ENCODE measurements at regions not wholly inside any gene's neighbourhood (a gene's known extent, or its start where the extent isn't known, plus 50 kb on each side); places are given as distances from the start of the nearest gene placed in this dataset.

DNA sequence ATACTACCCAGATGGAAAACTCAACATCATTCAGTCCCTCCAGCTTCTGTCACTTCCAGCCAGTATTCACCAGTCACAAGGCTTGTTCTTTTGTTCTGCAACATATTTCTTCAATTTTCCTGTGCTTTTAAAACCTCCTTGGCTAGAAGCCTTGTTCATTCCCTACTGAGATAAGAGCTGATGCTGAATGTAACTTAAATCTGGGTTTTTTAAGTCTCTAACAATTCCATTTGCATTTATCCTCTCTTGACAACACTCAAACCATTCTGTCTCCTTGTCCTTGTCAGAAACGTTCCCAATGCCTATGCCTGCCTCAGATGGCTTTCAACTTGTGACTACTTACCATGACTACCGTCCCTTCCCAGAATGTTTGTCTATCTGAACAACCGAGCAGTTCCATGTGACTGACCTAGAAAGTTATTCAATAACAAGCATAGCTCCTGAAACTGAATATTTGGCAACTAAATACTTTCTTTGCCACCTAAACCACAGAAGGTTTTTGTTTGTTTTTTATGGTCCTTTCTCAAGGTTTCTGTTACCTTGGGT lies 682.9 kb upstream of the GALNTL6 start:
- Histone ChIP-seq H4K20me1 (ENCODE audit: insufficient read depth, low read length) (no peaks in the 10 kb centered on the region), H3F3A (ENCODE audit: insufficient read depth, low read length) (no peaks in the 10 kb centered on the region), H3K79me2 (ENCODE audit: insufficient read depth, low read length) (no peaks in the 10 kb centered on the region), H3K4me3 (ENCODE audit: low read depth, low read length, poor library complexity, severe bottlenecking) (no peak overlapping the region), H3K9ac (ENCODE audit: low read length) (no peak overlapping the region), H3K4me2 (ENCODE audit: low read length) (no peak overlapping the region), H3K4me1 (ENCODE audit: insufficient read depth, low read length, severe bottlenecking) (no peaks in the 10 kb centered on the region), H3K27me3 (ENCODE audit: insufficient read depth, low read length) (no peaks in the 10 kb centered on the region), H3K9me2 (ENCODE audit: low read depth, low read length) (no peaks in the 10 kb centered on the region), H3K27ac (ENCODE audit: low read depth, low read length, poor library complexity, severe bottlenecking) (no peak overlapping the region), H3K9me3 (ENCODE audit: low read length) (no peaks in the 10 kb centered on the region), H2AFZ (ENCODE audit: low read length) (no peak overlapping the region), H3K36me3 (ENCODE audit: insufficient read depth, low read length) (no peaks in the 10 kb centered on the region)
- TF ChIP-seq CTCF (IDR thresholded peaks at IDR 0.05; ENCODE audit: low read length) = no peak
- TF ChIP-seq EZH2 (IDR thresholded peaks at IDR 0.05; ENCODE audit: borderline replicate concordance, low read length) = no peak

GRCh38 chr4:171118091-171118490 lies 695.1 kb upstream of the GALNTL6 start:
- no peaks in the 10 kb centered on the region for H3K79me2 ChIP-seq (ENCODE audit: insufficient read depth, low read length)
- no peaks in the 10 kb centered on the region for H3K9me3 ChIP-seq (ENCODE audit: low read length)
- no peak overlapping the region for H3K27ac ChIP-seq (ENCODE audit: low read depth, low read length, poor library complexity, severe bottlenecking)
- no peak overlapping the region for H2AFZ ChIP-seq (ENCODE audit: low read length)
- H3K27me3 ChIP-seq (ENCODE audit: insufficient read depth, low read length) = no peaks in the 10 kb centered on the region
- no peaks in the 10 kb centered on the region for H3K9me2 ChIP-seq (ENCODE audit: low read depth, low read length)
- H3K9ac ChIP-seq (ENCODE audit: low read length) = no peak overlapping the region
- no peak overlapping the region for H3K4me2 ChIP-seq (ENCODE audit: low read length)
- no peaks in the 10 kb centered on the region for H3K4me1 ChIP-seq (ENCODE audit: insufficient read depth, low read length, severe bottlenecking)
- no peaks in the 10 kb centered on the region for H4K20me1 ChIP-seq (ENCODE audit: insufficient read depth, low read length)
- H3K4me3 ChIP-seq (ENCODE audit: low read depth, low read length, poor library complexity, severe bottlenecking) = no peak overlapping the region
- no peaks in the 10 kb centered on the region for H3K36me3 ChIP-seq (ENCODE audit: insufficient read depth, low read length)
- H3F3A ChIP-seq (ENCODE audit: insufficient read depth, low read length) = no peaks in the 10 kb centered on the region
- no peak for TF ChIP-seq EZH2 (IDR thresholded peaks at IDR 0.05; ENCODE audit: borderline replicate concordance, low read length)
- no peak for TF ChIP-seq CTCF (IDR thresholded peaks at IDR 0.05; ENCODE audit: low read length)

DNA sequence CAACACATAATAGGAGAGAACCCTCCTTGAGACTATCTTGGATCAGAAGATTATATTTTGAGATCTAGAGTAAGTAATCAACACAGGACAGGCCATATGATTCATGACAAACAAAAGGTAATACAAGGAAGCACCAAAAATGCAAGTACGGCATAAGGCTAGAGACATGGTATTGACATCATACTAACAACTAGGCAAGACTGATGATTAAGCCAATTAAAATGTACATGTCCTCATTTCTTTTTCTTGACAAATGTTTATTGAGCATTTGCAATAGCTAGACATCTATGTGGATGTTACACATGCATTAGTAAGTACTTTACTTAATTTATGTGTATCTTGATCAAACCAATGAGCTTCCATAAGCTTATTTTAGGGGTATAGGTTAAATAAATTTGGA lies 695.7 kb upstream of the GALNTL6 start:
- Histone ChIP-seq H3K4me2 (ENCODE audit: low read length) (no peak overlapping the region), H3K9me2 (ENCODE audit: low read depth, low read length) (no peaks in the 10 kb centered on the region), H3F3A (ENCODE audit: insufficient read depth, low read length) (no peaks in the 10 kb centered on the region), H3K9me3 (ENCODE audit: low read length) (no peaks in the 10 kb centered on the region), H3K79me2 (ENCODE audit: insufficient read depth, low read length) (no peaks in the 10 kb centered on the region), H3K27ac (ENCODE audit: low read depth, low read length, poor library complexity, severe bottlenecking) (no peak overlapping the region), H4K20me1 (ENCODE audit: insufficient read depth, low read length) (no peaks in the 10 kb centered on the region), H3K36me3 (ENCODE audit: insufficient read depth, low read length) (no peaks in the 10 kb centered on the region), H2AFZ (ENCODE audit: low read length) (no peak overlapping the region), H3K4me3 (ENCODE audit: low read depth, low read length, poor library complexity, severe bottlenecking) (no peak overlapping the region), H3K27me3 (ENCODE audit: insufficient read depth, low read length) (no peaks in the 10 kb centered on the region), H3K4me1 (ENCODE audit: insufficient read depth, low read length, severe bottlenecking) (no peaks in the 10 kb centered on the region), H3K9ac (ENCODE audit: low read length) (no peak overlapping the region)
- no peak for TF ChIP-seq EZH2 (IDR thresholded peaks at IDR 0.05; ENCODE audit: borderline replicate concordance, low read length)
- no peak for TF ChIP-seq CTCF (IDR thresholded peaks at IDR 0.05; ENCODE audit: low read length)

Measured in OCI-LY1 (cell line).